IMR-90 (cell line): ENCODE measurements at regions not wholly inside any gene's neighbourhood (a gene's known extent, or its start where the extent isn't known, plus 50 kb on each side); places are given as distances from the start of the nearest gene placed in this dataset.

ENCODE experiments used
- CTCF ChIP-seq: conservative IDR thresholded peaks from 2 replicates; pipeline ENCODE4 v1.5.1; 2012; ENCODE audit warnings: mild to moderate bottlenecking, low read depth, low read length, improper control_type of control experiment
- MAFK ChIP-seq: IDR thresholded peaks from 2 replicates; pipeline ENCODE4 v1.6.1; 2012; ENCODE audit warnings: low read depth, low read length, improper control_type of control experiment
- POLR2A ChIP-seq: IDR thresholded peaks from 2 replicates; pipeline ENCODE4 v1.6.1; 2012; ENCODE audit warnings: mild to moderate bottlenecking, low read depth, low read length
- RAD21 ChIP-seq: IDR thresholded peaks from 2 replicates; pipeline ENCODE4 v1.6.1; 2012; ENCODE audit warnings: low read length, improper control_type of control experiment
- RFX5 ChIP-seq: IDR thresholded peaks from 2 replicates; pipeline ENCODE4 v1.8.0; 2012; ENCODE audit warnings: low read depth, mild to moderate bottlenecking, low read length, moderate library complexity

- TF ChIP-seq CTCF, result no peak
- TF ChIP-seq RFX5, result no peak
- no peak for TF ChIP-seq POLR2A
- no peak for TF ChIP-seq RAD21
- TF ChIP-seq MAFK, result no peak
Observed at GRCh38 chr14:94924189-94924588, 154.3 kb upstream of the GSC start.
